ENCODE measurements at regions not wholly inside any gene's neighbourhood (a gene's known extent, or its start where the extent isn't known, plus 50 kb on each side); places are given as distances from the start of the nearest gene placed in this dataset.

DNA sequence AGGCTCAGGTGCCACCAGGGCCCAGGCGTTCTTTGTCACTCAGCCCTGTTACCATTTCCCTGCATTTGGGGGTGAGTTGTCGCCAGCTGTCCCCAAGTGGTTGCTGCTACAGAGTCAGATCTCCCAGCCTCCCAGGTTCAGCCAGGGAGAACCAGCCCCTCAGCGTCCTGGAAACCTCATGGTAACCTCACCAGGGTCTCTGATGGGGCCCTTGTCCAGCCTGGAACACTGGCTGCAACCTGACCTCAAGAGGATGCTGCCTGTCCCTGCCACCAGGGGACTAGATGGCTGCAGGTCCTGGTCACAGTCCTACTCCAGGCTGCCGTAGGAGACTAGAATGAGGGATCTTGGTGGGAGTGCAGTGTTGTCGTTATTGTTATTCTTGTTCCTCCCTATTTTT, 228.3 kb upstream of the PDE10A start:
- TF ChIP-seq CTCF (IDR thresholded peaks at IDR 0.05) (no peak), POLR2AphosphoS5 (IDR thresholded peaks at IDR 0.05; ENCODE audit: low read depth, low read length) (no peak), SIN3A (IDR thresholded peaks at IDR 0.05; ENCODE audit: borderline replicate concordance, insufficient read depth, low read depth, low read length) (no peak), TCF7L2 (IDR thresholded peaks at IDR 0.05; ENCODE audit: low read depth, low read length) (no peak)
- TF ChIP-seq, protein P1, sequence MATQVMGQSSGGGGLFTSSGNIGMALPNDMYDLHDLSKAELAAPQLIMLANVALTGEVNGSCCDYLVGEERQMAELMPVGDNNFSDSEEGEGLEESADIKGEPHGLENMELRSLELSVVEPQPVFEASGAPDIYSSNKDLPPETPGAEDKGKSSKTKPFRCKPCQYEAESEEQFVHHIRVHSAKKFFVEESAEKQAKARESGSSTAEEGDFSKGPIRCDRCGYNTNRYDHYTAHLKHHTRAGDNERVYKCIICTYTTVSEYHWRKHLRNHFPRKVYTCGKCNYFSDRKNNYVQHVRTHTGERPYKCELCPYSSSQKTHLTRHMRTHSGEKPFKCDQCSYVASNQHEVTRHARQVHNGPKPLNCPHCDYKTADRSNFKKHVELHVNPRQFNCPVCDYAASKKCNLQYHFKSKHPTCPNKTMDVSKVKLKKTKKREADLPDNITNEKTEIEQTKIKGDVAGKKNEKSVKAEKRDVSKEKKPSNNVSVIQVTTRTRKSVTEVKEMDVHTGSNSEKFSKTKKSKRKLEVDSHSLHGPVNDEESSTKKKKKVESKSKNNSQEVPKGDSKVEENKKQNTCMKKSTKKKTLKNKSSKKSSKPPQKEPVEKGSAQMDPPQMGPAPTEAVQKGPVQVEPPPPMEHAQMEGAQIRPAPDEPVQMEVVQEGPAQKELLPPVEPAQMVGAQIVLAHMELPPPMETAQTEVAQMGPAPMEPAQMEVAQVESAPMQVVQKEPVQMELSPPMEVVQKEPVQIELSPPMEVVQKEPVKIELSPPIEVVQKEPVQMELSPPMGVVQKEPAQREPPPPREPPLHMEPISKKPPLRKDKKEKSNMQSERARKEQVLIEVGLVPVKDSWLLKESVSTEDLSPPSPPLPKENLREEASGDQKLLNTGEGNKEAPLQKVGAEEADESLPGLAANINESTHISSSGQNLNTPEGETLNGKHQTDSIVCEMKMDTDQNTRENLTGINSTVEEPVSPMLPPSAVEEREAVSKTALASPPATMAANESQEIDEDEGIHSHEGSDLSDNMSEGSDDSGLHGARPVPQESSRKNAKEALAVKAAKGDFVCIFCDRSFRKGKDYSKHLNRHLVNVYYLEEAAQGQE (IDR thresholded peaks at IDR 0.05; ENCODE audit: insufficient read depth in 1 of 2, low read depth in 2 of 2, low read length in 1 of 2) = no peak
- intact Hi-C loops (cut with micrococcal nuclease; ENCODE audit: unreplicated experiment) (no loop called here), in situ Hi-C loops (cut with HindIII; ENCODE audit: low pct_unique_long_range_greater_than_20kb, low sequenced_read_pairs) (no loop called here)
- BruUV-seq (replicated peaks) = no TSS peak
- peaks cover 10% of the 10 kb centered on the region for H3K27me3 ChIP-seq (ENCODE audit: control insufficient read depth, insufficient read depth, low read length)
- no peak for ATAC-seq
- no peak for DNase-seq (ENCODE audit: low read depth, low spot score)
- ChIA-PET CTCF (interaction anchor here (0.6 to 1.7 kb wide), 5 partner anchors 30 to 215 kb away, joined by 3 to 6 read pairs (median 4); no protein-coding TSS in a partner anchor), POLR2A (no interaction called here)
- no peaks in the 10 kb centered on the region for H3K4me1 ChIP-seq (ENCODE audit: control insufficient read depth, insufficient read depth, low read length)
- no peak overlapping the region for H3K4me3 ChIP-seq (ENCODE audit: low read depth in 2 of 2, low read length in 2 of 2)
- H3K36me3 ChIP-seq (ENCODE audit: control insufficient read depth, insufficient read depth, low read length) = no peaks in the 10 kb centered on the region
- no peaks in the 10 kb centered on the region for H3K9me3 ChIP-seq (ENCODE audit: control insufficient read depth, insufficient read depth, low read depth, low read length)
- no peak overlapping the region for H3K27ac ChIP-seq (ENCODE audit: low read length)

- in situ Hi-C loops (cut with HindIII; ENCODE audit: low pct_unique_long_range_greater_than_20kb, low sequenced_read_pairs) = no loop called here
- no peaks in the 10 kb centered on the region for H3K36me3 ChIP-seq (ENCODE audit: control insufficient read depth, insufficient read depth, low read length)
- no peak overlapping the region for H3K27ac ChIP-seq (ENCODE audit: low read length)
- ChIA-PET CTCF (interaction anchor here (0.6 to 1.7 kb wide), 4 partner anchors 14 to 218 kb away, joined by 3 to 6 read pairs (median 3); no protein-coding TSS in a partner anchor), POLR2A (interaction anchor here (0.6 kb wide), 1 partner anchor 364 kb away, joined by 3 read pairs; no protein-coding TSS in a partner anchor)
- TF ChIP-seq TCF7L2 (IDR thresholded peaks at IDR 0.05; ENCODE audit: low read depth, low read length) (no peak), CTCF (IDR thresholded peaks at IDR 0.05) (peak; percentile 51)
- H3K27me3 ChIP-seq (ENCODE audit: control insufficient read depth, insufficient read depth, low read length) = peaks cover 10% of the 10 kb centered on the region
- intact Hi-C loops (cut with micrococcal nuclease; ENCODE audit: unreplicated experiment) = no loop called here
- H3K4me1 ChIP-seq (ENCODE audit: control insufficient read depth, insufficient read depth, low read length) = no peaks in the 10 kb centered on the region
- BruUV-seq (replicated peaks) = no TSS peak
- no peak overlapping the region for H3K4me3 ChIP-seq (ENCODE audit: low read depth in 2 of 2, low read length in 2 of 2)
- ATAC-seq (peak; percentile 40; the same call in 1 of the 2 replicates), DNase-seq (ENCODE audit: low read depth, low spot score) (no peak)
- no peaks in the 10 kb centered on the region for H3K9me3 ChIP-seq (ENCODE audit: control insufficient read depth, insufficient read depth, low read depth, low read length)
Measured at GRCh38 chr6:165890404-165890735, 227.3 kb upstream of the PDE10A start.

Data from Panc1 (cell line).